Colonic mucosa (tissue), 4 donors: ENCODE measurements at regions not wholly inside any gene's neighbourhood (a gene's known extent, or its start where the extent isn't known, plus 50 kb on each side); places are given as distances from the start of the nearest gene placed in this dataset.

ENCODE experiments used
- DNase-seq: peaks from one replicate; pipeline ENCODE4 v3.0.0-alpha.2; 2020
- H3K27ac ChIP-seq: fragments of 200-600 bp; one replicate; pipeline ENCODE4 v1.8.0; 2021
- H3K27me3 ChIP-seq: fragments of 200-600 bp; one replicate; pipeline ENCODE4 v1.8.0; 2021
- H3K36me3 ChIP-seq: fragments of 200-600 bp; one replicate; pipeline ENCODE4 v1.8.0; 2021
- H3K4me1 ChIP-seq: fragments of 200-600 bp; one replicate; pipeline ENCODE4 v1.8.0; 2021; ENCODE audit warnings: mild to moderate bottlenecking
- H3K4me3 ChIP-seq: fragments of 200-600 bp; one replicate; pipeline ENCODE4 v1.8.0; 2021
- H3K9ac ChIP-seq, 2 donors: one replicate each; pipeline ENCODE4 v1.7.0; 2013; ENCODE audit warnings: control low read depth in 2 of 2, low read depth in 2 of 2, low read length in 2 of 2
- H3K9me3 ChIP-seq: fragments of 200-600 bp; one replicate; pipeline ENCODE4 v1.8.0; 2021
- intact Hi-C: fragments of 100-400 bp; cut with DNase I; formaldehyde crosslinking; loops from one replicate; pipeline ENCODE4 v1.14.1; 2022
- TF ChIP-seq, protein P1 (sequence below): fragments of 200-600 bp; IDR thresholded peaks from one replicate; pipeline ENCODE4 v1.8.0; 2022; ENCODE audit warnings: antibody characterized with exemption, mild to moderate bottlenecking
- donor health status: healthy.
- donor health status: DM: no; HTN: no; CAD: no.
- donor health status: DM: no; HTN: no; CAD: no.

DNA sequence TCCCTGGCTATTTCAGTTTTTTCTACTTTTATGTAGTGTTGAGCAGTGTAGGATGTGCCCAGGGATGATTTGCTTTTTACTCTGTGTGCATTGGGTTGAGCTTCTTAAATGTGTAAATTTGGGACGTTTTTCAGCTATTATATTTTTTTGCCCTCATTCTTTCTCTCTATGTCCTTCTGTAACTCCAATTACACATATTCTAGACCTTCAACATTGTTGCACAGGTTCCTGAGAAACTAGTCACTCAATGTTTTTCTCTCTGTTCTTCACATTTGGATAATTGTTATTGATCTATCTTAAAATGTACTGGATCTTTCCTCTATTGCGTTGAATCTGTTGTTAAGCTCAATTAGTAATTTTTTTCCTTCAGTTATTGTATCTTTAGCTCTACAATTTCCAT lies 162.7 kb upstream of the TCF21 start:
- Histone ChIP-seq H3K4me1 (no peaks in the 10 kb centered on the region), H3K27ac (no peak overlapping the region), H3K27me3 (no peaks in the 10 kb centered on the region), H3K9ac (no peak overlapping the region), H3K9me3 (no peaks in the 10 kb centered on the region), H3K36me3 (no peaks in the 10 kb centered on the region), H3K4me3 (no peak overlapping the region)
- DNase-seq: no peak
- intact Hi-C loops: no loop called here
- TF ChIP-seq, protein P1, sequence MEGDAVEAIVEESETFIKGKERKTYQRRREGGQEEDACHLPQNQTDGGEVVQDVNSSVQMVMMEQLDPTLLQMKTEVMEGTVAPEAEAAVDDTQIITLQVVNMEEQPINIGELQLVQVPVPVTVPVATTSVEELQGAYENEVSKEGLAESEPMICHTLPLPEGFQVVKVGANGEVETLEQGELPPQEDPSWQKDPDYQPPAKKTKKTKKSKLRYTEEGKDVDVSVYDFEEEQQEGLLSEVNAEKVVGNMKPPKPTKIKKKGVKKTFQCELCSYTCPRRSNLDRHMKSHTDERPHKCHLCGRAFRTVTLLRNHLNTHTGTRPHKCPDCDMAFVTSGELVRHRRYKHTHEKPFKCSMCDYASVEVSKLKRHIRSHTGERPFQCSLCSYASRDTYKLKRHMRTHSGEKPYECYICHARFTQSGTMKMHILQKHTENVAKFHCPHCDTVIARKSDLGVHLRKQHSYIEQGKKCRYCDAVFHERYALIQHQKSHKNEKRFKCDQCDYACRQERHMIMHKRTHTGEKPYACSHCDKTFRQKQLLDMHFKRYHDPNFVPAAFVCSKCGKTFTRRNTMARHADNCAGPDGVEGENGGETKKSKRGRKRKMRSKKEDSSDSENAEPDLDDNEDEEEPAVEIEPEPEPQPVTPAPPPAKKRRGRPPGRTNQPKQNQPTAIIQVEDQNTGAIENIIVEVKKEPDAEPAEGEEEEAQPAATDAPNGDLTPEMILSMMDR: no peak

DNA sequence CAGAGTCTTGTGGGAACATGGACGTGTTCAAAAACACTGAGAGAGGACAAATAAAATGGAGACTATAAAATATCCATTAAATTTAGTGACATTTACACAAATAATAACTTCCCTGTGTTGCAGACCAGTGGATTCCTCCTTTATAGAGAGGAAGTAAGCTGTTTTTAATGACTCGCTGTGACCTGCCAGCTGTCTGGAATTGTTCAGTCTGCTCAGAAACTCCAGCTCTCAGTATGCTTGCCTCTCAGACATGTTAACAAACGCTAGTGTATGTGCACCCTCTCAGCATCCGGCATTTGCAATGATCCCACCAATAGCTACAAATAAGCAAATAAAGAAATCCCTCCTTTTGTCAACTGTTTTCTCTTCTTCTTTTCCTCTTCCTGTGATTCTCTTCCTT lies 158.0 kb upstream of the TCF21 start:
- H3K9me3 ChIP-seq: no peaks in the 10 kb centered on the region
- no peak overlapping the region for H3K4me3 ChIP-seq
- no peak for DNase-seq
- H3K4me1 ChIP-seq: no peaks in the 10 kb centered on the region
- H3K27me3 ChIP-seq: no peaks in the 10 kb centered on the region
- no peak overlapping the region for H3K27ac ChIP-seq
- H3K9ac ChIP-seq: no peak overlapping the region
- TF ChIP-seq, protein P1: no peak
- intact Hi-C loops: no loop called here
- no peaks in the 10 kb centered on the region for H3K36me3 ChIP-seq

DNA sequence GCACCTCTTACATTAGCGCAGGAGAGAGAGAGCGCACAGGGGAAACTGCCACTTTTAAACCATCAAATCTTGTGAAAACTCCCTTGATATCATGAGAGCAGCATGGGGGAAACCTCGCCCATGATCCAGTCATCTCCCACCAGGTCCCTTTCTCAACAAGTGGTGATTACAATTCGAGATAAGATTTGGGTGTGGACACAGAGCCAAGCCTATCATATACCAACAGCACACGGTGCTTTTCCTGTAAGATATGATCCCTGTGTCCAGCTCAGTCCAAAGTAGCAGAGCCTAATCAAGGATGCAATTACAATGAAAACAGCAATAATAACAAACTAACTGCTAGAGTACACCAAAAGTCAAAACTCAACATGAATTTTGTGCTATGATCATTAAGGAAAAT lies 148.7 kb upstream of the TCF21 start:
- TF ChIP-seq, protein P1: no peak
- H3K4me3 ChIP-seq: no peak overlapping the region
- no peak for DNase-seq
- intact Hi-C loops: no loop called here
- no peaks in the 10 kb centered on the region for H3K36me3 ChIP-seq
- H3K4me1 ChIP-seq: no peaks in the 10 kb centered on the region
- no peak overlapping the region for H3K9ac ChIP-seq
- H3K9me3 ChIP-seq: no peaks in the 10 kb centered on the region
- no peak overlapping the region for H3K27ac ChIP-seq
- H3K27me3 ChIP-seq: no peaks in the 10 kb centered on the region

DNA sequence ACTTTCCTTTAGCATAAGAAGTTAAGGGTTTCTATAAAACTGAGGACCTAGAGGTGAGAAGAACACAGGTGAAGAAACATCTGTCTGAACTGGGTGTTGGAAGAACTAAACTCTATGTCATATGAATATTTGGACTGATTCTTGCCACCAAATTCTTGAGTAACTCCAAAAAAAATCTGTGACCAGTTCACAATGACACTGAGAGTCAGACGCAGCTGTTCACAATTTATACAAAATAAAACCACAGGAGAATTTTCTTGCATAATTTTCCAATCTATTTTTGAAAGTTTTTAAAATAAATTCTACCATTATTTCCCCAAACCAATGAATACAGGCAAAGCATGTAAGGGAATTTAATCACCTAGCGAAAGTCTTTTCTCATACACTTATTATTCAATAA lies 148.1 kb upstream of the TCF21 start:
- H3K27ac ChIP-seq: no peak overlapping the region

DNA sequence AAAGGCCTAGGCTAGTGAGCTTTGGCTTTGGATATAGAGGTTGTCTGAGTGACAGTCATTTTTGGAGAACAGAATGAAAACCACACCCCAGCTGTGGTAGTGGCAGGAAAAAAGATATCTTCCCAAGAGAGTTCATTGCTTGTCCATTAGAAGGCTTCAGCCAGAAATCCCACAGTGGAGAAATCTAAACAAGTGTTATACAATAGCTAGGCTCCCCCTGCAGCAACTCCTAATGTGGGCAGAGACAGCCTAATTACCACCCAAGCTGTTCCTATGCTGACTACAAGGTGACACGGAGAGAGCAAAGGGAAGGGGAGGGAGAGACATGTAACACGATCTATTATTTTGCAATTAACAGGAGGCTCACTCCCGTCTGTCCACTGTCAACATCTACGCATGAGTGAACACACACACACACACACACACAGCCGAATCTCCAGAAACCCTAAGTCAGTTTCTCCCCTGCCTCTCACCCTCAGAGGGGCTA lies 147.5 kb upstream of the TCF21 start:
- no peaks in the 10 kb centered on the region for H3K9me3 ChIP-seq
- H3K36me3 ChIP-seq: no peaks in the 10 kb centered on the region
- H3K27ac ChIP-seq: no peak overlapping the region
- TF ChIP-seq, protein P1: no peak
- DNase-seq: no peak
- no peak overlapping the region for H3K4me3 ChIP-seq
- H3K9ac ChIP-seq: no peak overlapping the region
- intact Hi-C loops: no loop called here
- no peaks in the 10 kb centered on the region for H3K27me3 ChIP-seq
- no peaks in the 10 kb centered on the region for H3K4me1 ChIP-seq

More for the DNA sequence above, 148.1 kb upstream of the TCF21 start:
- Histone ChIP-seq H3K27me3 (no peaks in the 10 kb centered on the region), H3K36me3 (no peaks in the 10 kb centered on the region), H3K9me3 (no peaks in the 10 kb centered on the region), H3K9ac (no peak overlapping the region), H3K4me1 (no peaks in the 10 kb centered on the region), H3K4me3 (no peak overlapping the region)
- intact Hi-C loops: no loop called here
- TF ChIP-seq, protein P1: no peak
- no peak for DNase-seq

DNA sequence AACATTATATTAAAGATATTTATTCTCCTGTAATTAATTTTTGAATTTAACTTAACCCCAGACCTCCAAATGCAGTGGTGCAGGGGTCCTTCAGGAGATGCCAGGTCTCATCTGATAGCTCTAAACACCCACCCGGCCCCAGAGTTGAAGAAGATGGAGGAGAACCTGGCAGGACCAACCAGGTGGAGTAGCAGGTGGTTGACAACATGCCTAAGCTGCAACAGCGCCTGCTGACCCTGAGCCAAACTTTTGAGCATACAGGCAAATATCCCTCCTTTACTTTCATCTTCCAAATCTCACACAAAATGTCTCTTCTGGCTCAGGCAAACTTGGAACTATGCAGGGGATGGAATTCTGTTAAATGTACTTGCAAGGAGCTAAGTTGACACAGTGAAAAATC lies 145.3 kb upstream of the TCF21 start:
- H3K9ac ChIP-seq: no peak overlapping the region
- H3K4me1 ChIP-seq: no peaks in the 10 kb centered on the region
- TF ChIP-seq, protein P1: no peak
- intact Hi-C loops: no loop called here
- no peaks in the 10 kb centered on the region for H3K27me3 ChIP-seq
- H3K36me3 ChIP-seq: no peaks in the 10 kb centered on the region
- H3K27ac ChIP-seq: no peak overlapping the region
- no peak for DNase-seq
- H3K4me3 ChIP-seq: no peak overlapping the region
- H3K9me3 ChIP-seq: no peaks in the 10 kb centered on the region
